Smooth muscle cell (in vitro differentiated cells): ENCODE measurements at regions not wholly inside any gene's neighbourhood (a gene's known extent, or its start where the extent isn't known, plus 50 kb on each side); places are given as distances from the start of the nearest gene placed in this dataset.

ENCODE experiments used
- DNase-seq: peaks from one replicate; lab custom pipeline; 2025; ENCODE audit not compliant: unreplicated experiment; lab: John Stamatoyannopoulos, UW
- H2AFZ ChIP-seq: fragments of 200-600 bp; sonication (generic); 2 replicates; pipeline ENCODE4 v1.6.0; 2016; ENCODE audit warnings: antibody characterized with exemption, low read depth, mild to moderate bottlenecking
- H3F3A ChIP-seq: fragments of 200-600 bp; sonication (generic); 2 replicates; pipeline ENCODE4 v1.6.0; 2017; ENCODE audit warnings: antibody characterized with exemption, low read depth
- H3K27ac ChIP-seq: fragments of 200-600 bp; sonication (generic); 2 replicates; pipeline ENCODE4 v1.5.1; 2016; ENCODE audit warnings: low read depth, mild to moderate bottlenecking
- H3K27me3 ChIP-seq: fragments of 200-600 bp; sonication (generic); 2 replicates; pipeline ENCODE4 v1.6.1; 2016; ENCODE audit warnings: low read depth, mild to moderate bottlenecking
- H3K36me3 ChIP-seq: fragments of 200-600 bp; sonication (generic); 2 replicates; pipeline ENCODE4 v1.5.1; 2016; ENCODE audit warnings: low read depth
- H3K4me1 ChIP-seq: fragments of 200-600 bp; sonication (generic); 2 replicates; pipeline ENCODE4 v1.5.1; 2016; ENCODE audit warnings: low read depth
- H3K4me2 ChIP-seq: fragments of 200-600 bp; sonication (generic); 2 replicates; pipeline ENCODE4 v1.6.0; 2016; ENCODE audit warnings: mild to moderate bottlenecking
- H3K4me3 ChIP-seq: fragments of 200-600 bp; sonication (generic); 2 replicates; pipeline ENCODE4 v1.5.1; 2016; ENCODE audit warnings: mild to moderate bottlenecking
- H3K79me2 ChIP-seq: fragments of 200-600 bp; sonication (generic); 2 replicates; pipeline ENCODE4 v1.6.0; 2016; ENCODE audit warnings: low read depth, mild to moderate bottlenecking
- H3K9ac ChIP-seq: fragments of 200-600 bp; sonication (generic); 2 replicates; pipeline ENCODE4 v1.6.0; 2016; ENCODE audit warnings: low read depth
- H3K9me3 ChIP-seq: fragments of 200-600 bp; sonication (generic); replicated peaks from 2 replicates; pipeline ENCODE4 v1.5.1; 2016; ENCODE audit warnings: low read depth
- H4K20me1 ChIP-seq: fragments of 200-600 bp; sonication (generic); 2 replicates; pipeline ENCODE4 v1.6.0; 2016; ENCODE audit warnings: low read depth
- WGBS: methylation state at CpG from one replicate; pipeline ENCODE4 v1.1.7; 2016; ENCODE audit warnings: low lambda C conversion rate; 5-methylcytosine and 5-hydroxymethylcytosine counted together
- TF ChIP-seq, protein P1 (sequence below): fragments of 200-600 bp; sonication (generic); IDR thresholded peaks from 2 replicates; pipeline ENCODE4 v1.5.1; 2017; ENCODE audit warnings: borderline replicate concordance, mild to moderate bottlenecking, antibody characterized with exemption; ENCODE audit not compliant: insufficient read depth, poor library complexity, severe bottlenecking

GRCh38 chr2:234163510-234164045 is 113.1 kb downstream of the SPP2 start:
- Histone ChIP-seq H3K9ac (no peak overlapping the region), H3K4me2 (no peak overlapping the region), H3K79me2 (no peaks in the 10 kb centered on the region), H3K27me3 (no peaks in the 10 kb centered on the region), H3K9me3 (no peaks in the 10 kb centered on the region), H3F3A (no peaks in the 10 kb centered on the region), H3K4me1 (peaks cover 6% of the 10 kb centered on the region), H3K4me3 (no peak overlapping the region), H4K20me1 (no peaks in the 10 kb centered on the region), H3K36me3 (no peaks in the 10 kb centered on the region), H3K27ac (no peak overlapping the region), H2AFZ (peak overlapping the region; percentile 35)
- no peak for DNase-seq
- TF ChIP-seq, protein P1, sequence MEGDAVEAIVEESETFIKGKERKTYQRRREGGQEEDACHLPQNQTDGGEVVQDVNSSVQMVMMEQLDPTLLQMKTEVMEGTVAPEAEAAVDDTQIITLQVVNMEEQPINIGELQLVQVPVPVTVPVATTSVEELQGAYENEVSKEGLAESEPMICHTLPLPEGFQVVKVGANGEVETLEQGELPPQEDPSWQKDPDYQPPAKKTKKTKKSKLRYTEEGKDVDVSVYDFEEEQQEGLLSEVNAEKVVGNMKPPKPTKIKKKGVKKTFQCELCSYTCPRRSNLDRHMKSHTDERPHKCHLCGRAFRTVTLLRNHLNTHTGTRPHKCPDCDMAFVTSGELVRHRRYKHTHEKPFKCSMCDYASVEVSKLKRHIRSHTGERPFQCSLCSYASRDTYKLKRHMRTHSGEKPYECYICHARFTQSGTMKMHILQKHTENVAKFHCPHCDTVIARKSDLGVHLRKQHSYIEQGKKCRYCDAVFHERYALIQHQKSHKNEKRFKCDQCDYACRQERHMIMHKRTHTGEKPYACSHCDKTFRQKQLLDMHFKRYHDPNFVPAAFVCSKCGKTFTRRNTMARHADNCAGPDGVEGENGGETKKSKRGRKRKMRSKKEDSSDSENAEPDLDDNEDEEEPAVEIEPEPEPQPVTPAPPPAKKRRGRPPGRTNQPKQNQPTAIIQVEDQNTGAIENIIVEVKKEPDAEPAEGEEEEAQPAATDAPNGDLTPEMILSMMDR: no peak
- WGBS: 77% methylated on average over 7 of the region's 7 CpGs

DNA sequence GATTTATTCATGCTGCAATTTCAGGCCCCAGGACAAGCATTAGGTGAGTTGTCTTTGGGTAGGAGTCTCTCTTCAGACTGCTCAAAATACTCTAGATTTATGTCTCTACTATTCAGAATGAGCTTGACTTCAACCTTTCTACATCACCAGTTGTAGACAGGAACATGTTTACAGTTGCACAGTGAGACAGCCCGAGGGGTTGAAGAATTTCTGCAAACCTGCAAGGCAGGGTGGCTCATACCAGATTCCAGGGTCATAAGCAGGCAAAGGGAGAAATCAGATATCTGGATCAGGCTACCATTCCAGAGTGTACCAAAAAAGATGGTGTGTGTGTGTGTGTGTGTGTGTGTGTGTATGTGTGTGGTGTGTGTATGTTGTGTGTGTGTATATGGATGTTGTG is 112.4 kb downstream of the SPP2 start:
- TF ChIP-seq, protein P1: no peak
- H3K4me1 ChIP-seq: peaks cover 2% of the 10 kb centered on the region
- H4K20me1 ChIP-seq: no peaks in the 10 kb centered on the region
- no peak overlapping the region for H3K4me2 ChIP-seq
- no peak overlapping the region for H3K27ac ChIP-seq
- no peaks in the 10 kb centered on the region for H3K36me3 ChIP-seq
- WGBS: 76% methylated on average over 1 of the region's 1 CpG
- H3K27me3 ChIP-seq: no peaks in the 10 kb centered on the region
- H3F3A ChIP-seq: no peaks in the 10 kb centered on the region
- H3K79me2 ChIP-seq: no peaks in the 10 kb centered on the region
- no peak overlapping the region for H2AFZ ChIP-seq
- H3K9me3 ChIP-seq: no peaks in the 10 kb centered on the region
- H3K9ac ChIP-seq: no peak overlapping the region
- no peak for DNase-seq
- no peak overlapping the region for H3K4me3 ChIP-seq

- no peak for DNase-seq
- H3K9ac ChIP-seq: no peak overlapping the region
- no peaks in the 10 kb centered on the region for H3K4me1 ChIP-seq
- no peak overlapping the region for H2AFZ ChIP-seq
- no peaks in the 10 kb centered on the region for H3K27me3 ChIP-seq
- H3K4me2 ChIP-seq: no peak overlapping the region
- WGBS: 85% methylated on average over 6 of the region's 6 CpGs
- no peaks in the 10 kb centered on the region for H3F3A ChIP-seq
- H3K36me3 ChIP-seq: no peaks in the 10 kb centered on the region
- peak overlapping the region; percentile 37 for H3K27ac ChIP-seq
- no peak overlapping the region for H3K4me3 ChIP-seq
- no peaks in the 10 kb centered on the region for H4K20me1 ChIP-seq
- no peaks in the 10 kb centered on the region for H3K79me2 ChIP-seq
- TF ChIP-seq, protein P1: no peak
- H3K9me3 ChIP-seq: no peaks in the 10 kb centered on the region
These were observed 111.4 kb downstream of the SPP2 start for GRCh38 chr2:234161932-234162331.

DNA sequence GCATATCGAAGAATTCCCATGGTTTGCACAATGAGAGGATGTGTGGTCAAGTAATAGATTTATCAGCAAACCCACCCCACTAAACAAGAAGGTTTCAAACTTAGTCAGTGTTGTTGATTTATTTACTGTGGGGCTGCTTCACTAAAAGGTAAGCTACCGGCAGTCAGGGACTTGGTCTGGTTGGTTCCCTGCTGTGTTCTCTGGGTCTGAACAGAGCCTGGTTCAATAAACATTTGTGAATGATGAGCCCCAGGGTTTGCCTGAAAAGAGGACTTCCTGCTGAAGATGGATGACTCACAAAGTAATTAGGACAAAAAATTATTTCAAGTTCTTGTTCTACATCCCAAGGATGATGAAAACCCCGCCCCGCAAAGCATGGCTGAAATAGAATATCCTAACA is 108.3 kb downstream of the SPP2 start:
- WGBS: 87% methylated on average over 4 of the region's 4 CpGs
- DNase-seq: no peak

More for the DNA sequence above, 108.3 kb downstream of the SPP2 start:
- Histone ChIP-seq H3K4me3 (no peak overlapping the region), H3K4me1 (no peaks in the 10 kb centered on the region), H3K79me2 (no peaks in the 10 kb centered on the region), H3K36me3 (no peaks in the 10 kb centered on the region), H3K9ac (no peak overlapping the region), H3K4me2 (no peak overlapping the region), H4K20me1 (no peaks in the 10 kb centered on the region), H2AFZ (no peak overlapping the region), H3K27me3 (no peaks in the 10 kb centered on the region), H3K27ac (no peak overlapping the region), H3F3A (no peaks in the 10 kb centered on the region), H3K9me3 (no peaks in the 10 kb centered on the region)
- TF ChIP-seq, protein P1: no peak
